A673 (cell line): ENCODE measurements at regions not wholly inside any gene's neighbourhood (a gene's known extent, or its start where the extent isn't known, plus 50 kb on each side); places are given as distances from the start of the nearest gene placed in this dataset.

Source experiments
- BruUV-seq: library from RNA; stranded (reverse); fragments of 400-500 nt; replicated peaks from 2 replicates; lab custom pipeline; 2021; lab: Mats Ljungman, UMichigan
- CTCF ChIA-PET: fragments of 300-600 bp; sonication (Branson Sonifier 250); formaldehyde crosslinking; loops from one replicate; lab custom pipeline; 2022; ENCODE audit warnings: antibody characterized with exemption; lab: Charles Lee
- POLR2A ChIA-PET: fragments of 300-600 bp; sonication (Branson Sonifier 250); formaldehyde crosslinking; loops from one replicate; lab custom pipeline; 2022; ENCODE audit warnings: antibody characterized with exemption; ENCODE audit not compliant: low non-redundant PET; lab: Charles Lee
- DNase-seq: peaks from one replicate; pipeline ENCODE4 v3.0.0-alpha.2; 2015; ENCODE audit warnings: low spot score
- H3K27ac ChIP-seq: fragments of 200-600 bp; sonication (generic); 2 replicates; pipeline ENCODE4 v1.5.1; 2016; ENCODE audit warnings: mixed run types, low read depth, mild to moderate bottlenecking, mixed read lengths, antibody characterized with exemption, low read length; ENCODE audit not compliant: poor library complexity, severe bottlenecking
- H3K27me3 ChIP-seq: fragments of 200-600 bp; sonication (generic); replicated peaks from 2 replicates; pipeline ENCODE4 v1.6.1; 2017; ENCODE audit warnings: mixed run types, low read depth, mild to moderate bottlenecking, mixed read lengths, antibody characterized with exemption, low read length; ENCODE audit not compliant: insufficient read depth, poor library complexity
- H3K36me3 ChIP-seq: fragments of 200-600 bp; sonication (generic); 2 replicates; pipeline ENCODE4 v1.6.1; 2016; ENCODE audit warnings: mixed run types, mild to moderate bottlenecking, mixed read lengths, antibody characterized with exemption, low read length; ENCODE audit not compliant: insufficient read depth, poor library complexity, severe bottlenecking
- H3K4me1 ChIP-seq: fragments of 200-600 bp; sonication (generic); 2 replicates; pipeline ENCODE4 v1.6.1; 2017; ENCODE audit warnings: mixed run types, mild to moderate bottlenecking, mixed read lengths, antibody characterized with exemption, low read length; ENCODE audit not compliant: insufficient read depth, poor library complexity, severe bottlenecking
- H3K4me3 ChIP-seq: fragments of 200-600 bp; sonication (generic); 2 replicates; pipeline ENCODE4 v1.5.1; 2016; ENCODE audit warnings: low read depth, mixed run types, mild to moderate bottlenecking, mixed read lengths, low read length; ENCODE audit not compliant: poor library complexity, severe bottlenecking
- H3K9me3 ChIP-seq: fragments of 200-600 bp; sonication (generic); 2 replicates; pipeline ENCODE4 v1.6.1; 2016; ENCODE audit warnings: mixed run types, low read depth, mild to moderate bottlenecking, mixed read lengths, antibody characterized with exemption, low read length; ENCODE audit not compliant: poor library complexity, severe bottlenecking
- CTCF ChIP-seq: fragments of 300-800, 200-600 bp; sonication (generic); conservative IDR thresholded peaks from 2 replicates; pipeline ENCODE4 v1.5.1; 2017; ENCODE audit warnings: low read depth, mild to moderate bottlenecking, antibody characterized with exemption, low read length, moderate library complexity, mixed read lengths
- EZH2 ChIP-seq: fragments of 200-600 bp; sonication (generic); IDR thresholded peaks from 2 replicates; pipeline ENCODE4 v1.6.1; 2017; ENCODE audit warnings: borderline replicate concordance, low read depth, mild to moderate bottlenecking, mixed read lengths, antibody characterized with exemption, low read length; ENCODE audit not compliant: poor library complexity, severe bottlenecking
- intact Hi-C: fragments of 100-400 bp; cut with micrococcal nuclease; formaldehyde crosslinking; loops from one replicate; pipeline ENCODE4 v1.10.0; 2022; ENCODE audit not compliant: unreplicated experiment

GRCh38 chr2:109720380-109721106 is 73.6 kb upstream of the RGPD5 start:
- Histone ChIP-seq H3K36me3 (no peaks in the 10 kb centered on the region), H3K4me3 (no peak overlapping the region), H3K27me3 (no peaks in the 10 kb centered on the region), H3K9me3 (no peaks in the 10 kb centered on the region), H3K27ac (no peak overlapping the region), H3K4me1 (no peaks in the 10 kb centered on the region)
- DNase-seq, result no peak
- ChIA-PET POLR2A (no interaction called here), CTCF (no interaction called here)
- BruUV-seq, result no TSS peak
- TF ChIP-seq EZH2 (no peak), CTCF (no peak)
- intact Hi-C loops, result no loop called here

GRCh38 chr2:109721135-109721534 is 73.0 kb upstream of the RGPD5 start:
- no peaks in the 10 kb centered on the region for H3K9me3 ChIP-seq
- no peak overlapping the region for H3K4me3 ChIP-seq
- H3K36me3 ChIP-seq, result no peaks in the 10 kb centered on the region
- no peaks in the 10 kb centered on the region for H3K27me3 ChIP-seq
- DNase-seq, result no peak
- POLR2A ChIA-PET, result no interaction called here
- intact Hi-C loops, result no loop called here
- BruUV-seq, result no TSS peak
- H3K27ac ChIP-seq, result no peak overlapping the region
- no peak for TF ChIP-seq EZH2
- no peak for TF ChIP-seq CTCF
- CTCF ChIA-PET, result no interaction called here
- no peaks in the 10 kb centered on the region for H3K4me1 ChIP-seq

- H3K4me3 ChIP-seq, result no peak overlapping the region
- H3K4me1 ChIP-seq, result no peaks in the 10 kb centered on the region
- no TSS peak for BruUV-seq
- POLR2A ChIA-PET, result no interaction called here
- intact Hi-C loops, result no loop called here
- no peaks in the 10 kb centered on the region for H3K9me3 ChIP-seq
- H3K36me3 ChIP-seq, result no peaks in the 10 kb centered on the region
- H3K27me3 ChIP-seq, result no peaks in the 10 kb centered on the region
- no peak for DNase-seq
- CTCF ChIA-PET, result no interaction called here
- no peak for TF ChIP-seq CTCF
- no peak for TF ChIP-seq EZH2
- H3K27ac ChIP-seq, result no peak overlapping the region
Measured at GRCh38 chr2:109721626-109722025, 72.5 kb upstream of the RGPD5 start.
